B cell (primary cell): ENCODE measurements at regions not wholly inside any gene's neighbourhood (a gene's known extent, or its start where the extent isn't known, plus 50 kb on each side); places are given as distances from the start of the nearest gene placed in this dataset.

ENCODE experiments used
- EZH2 ChIP-seq: IDR thresholded peaks from 2 replicates; pipeline ENCODE4 v1.6.1; 2012; ENCODE audit warnings: borderline replicate concordance, low read depth, mild to moderate bottlenecking, moderate library complexity, low read length; ENCODE audit not compliant: insufficient read depth, poor library complexity, severe bottlenecking
- TF ChIP-seq, protein P1 (sequence below): fragments of 200-600 bp; IDR thresholded peaks from one replicate; pipeline ENCODE4 v1.8.0; 2022; ENCODE audit warnings: antibody characterized with exemption, mild to moderate bottlenecking

GRCh38 chr2:235390108-235390815 is 103.6 kb upstream of the AGAP1 start:
- TF ChIP-seq, protein P1, sequence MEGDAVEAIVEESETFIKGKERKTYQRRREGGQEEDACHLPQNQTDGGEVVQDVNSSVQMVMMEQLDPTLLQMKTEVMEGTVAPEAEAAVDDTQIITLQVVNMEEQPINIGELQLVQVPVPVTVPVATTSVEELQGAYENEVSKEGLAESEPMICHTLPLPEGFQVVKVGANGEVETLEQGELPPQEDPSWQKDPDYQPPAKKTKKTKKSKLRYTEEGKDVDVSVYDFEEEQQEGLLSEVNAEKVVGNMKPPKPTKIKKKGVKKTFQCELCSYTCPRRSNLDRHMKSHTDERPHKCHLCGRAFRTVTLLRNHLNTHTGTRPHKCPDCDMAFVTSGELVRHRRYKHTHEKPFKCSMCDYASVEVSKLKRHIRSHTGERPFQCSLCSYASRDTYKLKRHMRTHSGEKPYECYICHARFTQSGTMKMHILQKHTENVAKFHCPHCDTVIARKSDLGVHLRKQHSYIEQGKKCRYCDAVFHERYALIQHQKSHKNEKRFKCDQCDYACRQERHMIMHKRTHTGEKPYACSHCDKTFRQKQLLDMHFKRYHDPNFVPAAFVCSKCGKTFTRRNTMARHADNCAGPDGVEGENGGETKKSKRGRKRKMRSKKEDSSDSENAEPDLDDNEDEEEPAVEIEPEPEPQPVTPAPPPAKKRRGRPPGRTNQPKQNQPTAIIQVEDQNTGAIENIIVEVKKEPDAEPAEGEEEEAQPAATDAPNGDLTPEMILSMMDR: no peak
- TF ChIP-seq EZH2: no peak
